A673 (cell line): ENCODE measurements at regions not wholly inside any gene's neighbourhood (a gene's known extent, or its start where the extent isn't known, plus 50 kb on each side); places are given as distances from the start of the nearest gene placed in this dataset.

Source experiments
- CTCF ChIP-seq: fragments of 300-800, 200-600 bp; sonication (generic); conservative IDR thresholded peaks from 2 replicates; pipeline ENCODE4 v1.5.1; 2017; ENCODE audit warnings: low read depth, mild to moderate bottlenecking, antibody characterized with exemption, low read length, moderate library complexity, mixed read lengths
- EZH2 ChIP-seq: fragments of 200-600 bp; sonication (generic); IDR thresholded peaks from 2 replicates; pipeline ENCODE4 v1.6.1; 2017; ENCODE audit warnings: borderline replicate concordance, low read depth, mild to moderate bottlenecking, mixed read lengths, antibody characterized with exemption, low read length; ENCODE audit not compliant: poor library complexity, severe bottlenecking

- TF ChIP-seq CTCF: no peak
- TF ChIP-seq EZH2: no peak
Observed at GRCh38 chr3:128551451-128551850, 58.5 kb upstream of the GATA2 start.
